ENCODE measurements at regions not wholly inside any gene's neighbourhood (a gene's known extent, or its start where the extent isn't known, plus 50 kb on each side); places are given as distances from the start of the nearest gene placed in this dataset.

GRCh38 chr2:33812707-33813106, 213.6 kb upstream of the FAM98A start:
- DNase-seq (no peak), ATAC-seq (ENCODE audit: poor library complexity) (no peak)
- no peaks in the 10 kb centered on the region for H3K4me1 Mint-ChIP-seq (ENCODE audit: low read depth)
- intact Hi-C loops (cut with DNase I, micrococcal nuclease): no loop called here
- H3K9me3 Mint-ChIP-seq: no peaks in the 10 kb centered on the region
- TF ChIP-seq CTCF (IDR thresholded peaks at IDR 0.05): no peak
- H3K27me3 ChIP-seq (ENCODE audit: control insufficient read depth in 1 of 2, insufficient read depth in 2 of 2, low read length in 2 of 2): no peaks in the 10 kb centered on the region
- H3K4me1 ChIP-seq (ENCODE audit: insufficient read depth, low read length): no peaks in the 10 kb centered on the region
- no peak overlapping the region for H3K4me3 Mint-ChIP-seq
- H3K36me3 Mint-ChIP-seq (ENCODE audit: low read depth): no peaks in the 10 kb centered on the region
- H3K9me3 ChIP-seq (ENCODE audit: control insufficient read depth in 1 of 2, insufficient read depth in 1 of 2, low read length in 2 of 2): no peaks in the 10 kb centered on the region
- CTCF ChIA-PET: no interaction called here
- no peak overlapping the region for H3K4me3 ChIP-seq (ENCODE audit: low read length)
- no peaks in the 10 kb centered on the region for H3K27me3 Mint-ChIP-seq
- no peak overlapping the region for H3K27ac Mint-ChIP-seq
- POLR2A ChIA-PET: no interaction called here
- H3K36me3 ChIP-seq (ENCODE audit: insufficient read depth, low read length): no peaks in the 10 kb centered on the region
- H3K27ac ChIP-seq (ENCODE audit: low read depth in 1 of 2, low read length in 2 of 2): no peak overlapping the region

DNA sequence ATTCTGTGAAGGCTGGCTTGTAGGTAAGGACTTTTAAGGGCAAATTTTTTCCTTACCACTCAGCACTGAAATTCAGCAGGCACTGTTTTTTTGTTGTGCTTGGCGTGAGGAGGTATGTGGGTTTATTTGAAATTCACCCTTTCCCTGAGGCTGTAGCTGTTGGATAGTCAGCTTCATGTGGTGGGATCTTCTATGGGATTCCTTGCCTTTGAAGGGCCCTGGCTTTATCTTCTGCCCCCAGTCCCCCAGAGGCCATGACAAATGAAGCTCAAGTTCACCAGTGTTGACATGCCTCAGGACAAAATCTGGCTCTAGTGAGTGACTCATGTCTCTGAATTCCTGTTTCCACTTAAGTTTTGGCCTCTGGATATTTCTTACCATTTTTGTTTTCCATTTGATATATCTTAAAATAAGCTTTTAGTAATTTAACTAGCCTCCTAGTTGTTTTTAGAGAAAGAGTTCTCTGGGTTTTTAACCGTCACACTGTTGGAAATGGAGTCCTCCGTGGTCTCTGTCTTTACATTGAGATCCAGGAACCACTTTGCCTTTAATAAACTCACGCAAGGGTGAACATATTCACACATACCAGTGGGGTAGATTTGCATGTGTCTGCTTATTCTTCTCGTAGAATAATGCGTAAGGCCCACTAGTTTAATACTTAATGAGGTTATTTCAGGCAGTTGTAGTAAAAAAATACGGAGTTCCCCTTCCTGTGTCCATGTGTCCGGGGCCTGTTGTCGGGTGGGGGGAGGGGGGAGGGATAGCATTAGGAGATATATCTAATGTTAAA, 211.1 kb upstream of the FAM98A start:
- no peak for TF ChIP-seq CTCF (IDR thresholded peaks at IDR 0.05)
- intact Hi-C loops (cut with DNase I, micrococcal nuclease): no loop called here
- H3K9me3 ChIP-seq (ENCODE audit: control insufficient read depth in 1 of 2, insufficient read depth in 1 of 2, low read length in 2 of 2): no peaks in the 10 kb centered on the region
- no peak overlapping the region for H3K27ac Mint-ChIP-seq
- no peak overlapping the region for H3K4me3 ChIP-seq (ENCODE audit: low read length)
- H3K4me1 ChIP-seq (ENCODE audit: insufficient read depth, low read length): no peaks in the 10 kb centered on the region
- ChIA-PET CTCF (no interaction called here), POLR2A (no interaction called here)
- no peak overlapping the region for H3K27ac ChIP-seq (ENCODE audit: low read depth in 1 of 2, low read length in 2 of 2)
- no peaks in the 10 kb centered on the region for H3K36me3 ChIP-seq (ENCODE audit: insufficient read depth, low read length)
- no peaks in the 10 kb centered on the region for H3K27me3 Mint-ChIP-seq
- no peaks in the 10 kb centered on the region for H3K9me3 Mint-ChIP-seq
- no peaks in the 10 kb centered on the region for H3K27me3 ChIP-seq (ENCODE audit: control insufficient read depth in 1 of 2, insufficient read depth in 2 of 2, low read length in 2 of 2)
- no peak for DNase-seq
- H3K4me1 Mint-ChIP-seq (ENCODE audit: low read depth): no peaks in the 10 kb centered on the region
- ATAC-seq (ENCODE audit: poor library complexity): no peak
- H3K36me3 Mint-ChIP-seq (ENCODE audit: low read depth): no peaks in the 10 kb centered on the region
- H3K4me3 Mint-ChIP-seq: no peak overlapping the region

GRCh38 chr2:33806041-33806440, 206.9 kb upstream of the FAM98A start:
- no peaks in the 10 kb centered on the region for H3K4me1 ChIP-seq (ENCODE audit: insufficient read depth, low read length)
- no peaks in the 10 kb centered on the region for H3K9me3 ChIP-seq (ENCODE audit: control insufficient read depth in 1 of 2, insufficient read depth in 1 of 2, low read length in 2 of 2)
- no peak overlapping the region for H3K27ac ChIP-seq (ENCODE audit: low read depth in 1 of 2, low read length in 2 of 2)
- no peaks in the 10 kb centered on the region for H3K36me3 ChIP-seq (ENCODE audit: insufficient read depth, low read length)
- no peak for TF ChIP-seq CTCF (IDR thresholded peaks at IDR 0.05)
- H3K27me3 ChIP-seq (ENCODE audit: control insufficient read depth in 1 of 2, insufficient read depth in 2 of 2, low read length in 2 of 2): no peaks in the 10 kb centered on the region
- Mint-ChIP-seq H3K9me3 (no peaks in the 10 kb centered on the region), H3K27me3 (no peaks in the 10 kb centered on the region), H3K4me1 (ENCODE audit: low read depth) (no peaks in the 10 kb centered on the region), H3K27ac (no peak overlapping the region), H3K4me3 (no peak overlapping the region), H3K36me3 (ENCODE audit: low read depth) (no peaks in the 10 kb centered on the region)
- intact Hi-C loops (cut with DNase I, micrococcal nuclease): no loop called here
- CTCF ChIA-PET: no interaction called here
- no peak overlapping the region for H3K4me3 ChIP-seq (ENCODE audit: low read length)
- DNase-seq (no peak), ATAC-seq (ENCODE audit: poor library complexity) (no peak)
- POLR2A ChIA-PET: no interaction called here

Data from CD4-positive, alpha-beta T cell (primary cell).